ENCODE measurements at regions not wholly inside any gene's neighbourhood (a gene's known extent, or its start where the extent isn't known, plus 50 kb on each side); places are given as distances from the start of the nearest gene placed in this dataset.

DNA sequence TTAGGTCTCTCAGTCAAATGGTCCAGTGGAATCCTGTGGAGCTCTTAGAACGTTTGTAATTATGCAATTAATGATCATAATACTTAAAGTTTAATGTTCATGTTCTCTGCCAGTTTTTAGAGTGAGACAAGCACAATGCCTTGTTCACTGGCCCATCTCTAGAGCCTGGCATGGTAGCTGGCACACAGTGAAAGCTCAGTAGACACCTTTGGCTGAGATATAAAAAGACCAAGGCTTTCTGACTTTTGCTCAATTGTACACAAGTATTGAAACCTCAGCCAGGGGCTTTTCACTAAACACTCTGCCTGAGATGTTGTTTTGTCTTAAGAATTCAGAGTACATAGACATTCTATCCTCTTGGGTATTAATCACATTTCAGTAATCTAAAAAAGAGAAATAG is 241.8 kb upstream of the ATP2B1 start:
- Histone ChIP-seq H3K4me1 (ENCODE audit: control insufficient read depth in 1 of 2, insufficient read depth in 2 of 2, low read length in 2 of 2) (peaks cover 7 to 23% of the 10 kb centered on the region in 2 donors), H3K4me3 (ENCODE audit: low read depth in 1 of 2, low read length in 2 of 2) (peak overlapping the region in 1 of 2 donors; percentile 1), H3K9me3 (ENCODE audit: control insufficient read depth in 1 of 2, low read length in 2 of 2) (no peaks in the 10 kb centered on the region), H3K27ac (ENCODE audit: low read length) (peak overlapping the region; percentile 42), H3K27me3 (ENCODE audit: low read depth, low read length) (no peaks in the 10 kb centered on the region), H3K36me3 (ENCODE audit: control insufficient read depth in 1 of 2, insufficient read depth in 2 of 2, low read length in 2 of 2) (no peaks in the 10 kb centered on the region)

GRCh38 chr12:89949457-89950195 is 241.0 kb upstream of the ATP2B1 start:
- Histone ChIP-seq H3K4me1 (ENCODE audit: control insufficient read depth in 1 of 2, insufficient read depth in 2 of 2, low read length in 2 of 2) (peaks cover 7 to 23% of the 10 kb centered on the region in 2 donors), H3K36me3 (ENCODE audit: control insufficient read depth in 1 of 2, insufficient read depth in 2 of 2, low read length in 2 of 2) (no peaks in the 10 kb centered on the region), H3K27me3 (ENCODE audit: low read depth, low read length) (no peaks in the 10 kb centered on the region), H3K4me3 (ENCODE audit: low read depth in 1 of 2, low read length in 2 of 2) (peak overlapping the region in 1 of 2 donors; percentile 1), H3K9me3 (ENCODE audit: control insufficient read depth in 1 of 2, low read length in 2 of 2) (no peaks in the 10 kb centered on the region), H3K27ac (ENCODE audit: low read length) (peak overlapping the region; percentile 85)

DNA sequence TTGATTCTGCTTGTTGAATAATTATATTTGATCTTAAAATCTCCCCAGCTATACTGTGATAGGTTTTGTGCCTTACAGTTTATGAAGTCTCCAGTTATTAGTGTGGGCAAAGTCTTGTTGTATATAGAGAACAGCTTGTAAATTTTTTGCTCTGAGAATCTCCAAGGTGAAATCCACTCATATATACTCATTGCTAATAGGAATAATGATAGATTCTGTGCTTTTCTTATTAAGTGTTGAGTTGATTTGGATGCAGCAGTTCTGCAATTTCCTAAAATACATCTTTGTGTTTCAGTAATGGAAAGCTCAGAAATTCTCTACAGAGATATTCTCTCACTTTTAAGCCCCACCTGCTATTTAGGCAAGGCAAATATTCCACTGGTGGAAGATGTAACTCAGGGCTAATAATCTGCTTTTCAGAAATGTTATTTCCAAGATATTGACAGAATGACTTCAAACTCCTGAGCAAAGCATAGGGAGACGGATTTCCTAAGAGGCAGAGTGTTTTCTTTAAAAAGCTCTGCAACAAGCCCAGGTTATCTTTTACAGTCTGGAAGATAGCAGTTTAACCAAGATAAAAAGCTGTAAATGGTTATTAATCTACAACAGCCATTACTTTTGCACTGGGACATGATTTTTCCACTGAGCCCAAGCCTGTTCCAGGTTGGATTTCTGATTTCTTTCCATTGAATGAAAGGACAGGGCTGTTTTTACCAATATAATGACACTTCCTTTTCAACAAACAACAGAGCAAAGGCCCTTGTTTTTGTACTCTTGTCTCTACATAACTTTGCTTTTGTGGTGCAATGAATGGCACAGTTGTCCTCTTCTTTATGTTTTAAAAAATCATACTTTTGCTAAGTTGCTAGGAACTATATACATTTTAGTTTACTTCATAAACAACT is 239.9 kb upstream of the ATP2B1 start:
- H3K27ac ChIP-seq (ENCODE audit: low read length), result peak overlapping the region; percentile 85

DNA sequence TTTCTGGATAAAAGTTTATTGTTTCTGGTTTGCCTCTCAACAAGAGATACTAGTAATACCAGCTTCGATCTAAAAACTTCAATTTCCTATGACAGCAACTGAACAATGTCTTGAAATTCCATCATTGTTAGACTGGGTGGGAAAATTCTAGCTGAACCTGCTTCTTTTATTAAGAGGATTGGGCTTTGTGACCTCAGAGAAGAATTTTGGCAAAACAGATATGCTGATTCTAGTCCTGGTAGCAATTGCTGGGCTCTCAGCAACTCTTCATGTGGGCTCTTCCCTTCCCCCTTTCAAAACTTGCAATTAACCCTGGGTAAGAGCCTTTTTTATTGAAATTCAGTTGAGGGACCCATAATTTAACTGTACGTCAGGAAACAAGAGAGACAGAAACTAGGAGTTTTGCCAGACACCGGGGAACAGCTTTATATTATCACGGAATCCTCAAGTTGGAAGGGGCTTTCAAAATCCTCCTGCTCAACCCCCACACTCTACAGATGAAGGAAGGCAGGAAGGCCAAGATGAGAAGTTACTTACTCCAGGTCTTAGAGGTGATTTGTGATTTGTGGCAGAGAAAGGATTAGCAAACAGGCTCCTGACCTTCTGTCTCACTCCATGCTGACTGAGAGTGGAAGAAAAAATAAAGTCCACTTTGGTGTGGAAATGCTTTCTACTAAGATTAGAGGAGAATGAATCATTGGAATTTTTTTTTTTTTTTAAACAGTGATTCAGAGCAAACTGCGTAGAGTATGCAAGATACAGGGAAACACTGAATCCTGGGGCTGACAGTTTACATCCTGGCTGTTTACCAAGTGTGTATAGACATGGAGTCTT is 239.0 kb upstream of the ATP2B1 start:
- Histone ChIP-seq H3K27me3 (ENCODE audit: low read depth, low read length) (no peaks in the 10 kb centered on the region), H3K9me3 (ENCODE audit: control insufficient read depth in 1 of 2, low read length in 2 of 2) (no peaks in the 10 kb centered on the region), H3K36me3 (ENCODE audit: control insufficient read depth in 1 of 2, insufficient read depth in 2 of 2, low read length in 2 of 2) (no peaks in the 10 kb centered on the region), H3K4me1 (ENCODE audit: control insufficient read depth in 1 of 2, insufficient read depth in 2 of 2, low read length in 2 of 2) (peaks cover 7 to 23% of the 10 kb centered on the region in 2 donors), H3K4me3 (ENCODE audit: low read depth in 1 of 2, low read length in 2 of 2) (no peak overlapping the region), H3K27ac (ENCODE audit: low read length) (peak overlapping the region; percentile 85)

More for the DNA sequence above, 239.9 kb upstream of the ATP2B1 start:
- H3K9me3 ChIP-seq (ENCODE audit: control insufficient read depth in 1 of 2, low read length in 2 of 2), result no peaks in the 10 kb centered on the region
- peaks cover 7 to 23% of the 10 kb centered on the region in 2 donors for H3K4me1 ChIP-seq (ENCODE audit: control insufficient read depth in 1 of 2, insufficient read depth in 2 of 2, low read length in 2 of 2)
- H3K27me3 ChIP-seq (ENCODE audit: low read depth, low read length), result no peaks in the 10 kb centered on the region
- no peaks in the 10 kb centered on the region for H3K36me3 ChIP-seq (ENCODE audit: control insufficient read depth in 1 of 2, insufficient read depth in 2 of 2, low read length in 2 of 2)
- no peak overlapping the region for H3K4me3 ChIP-seq (ENCODE audit: low read depth in 1 of 2, low read length in 2 of 2)

- Histone ChIP-seq H3K27ac (ENCODE audit: low read length) (peak overlapping the region; percentile 36), H3K4me1 (ENCODE audit: control insufficient read depth in 1 of 2, insufficient read depth in 2 of 2, low read length in 2 of 2) (peaks cover 7 to 23% of the 10 kb centered on the region in 2 donors), H3K36me3 (ENCODE audit: control insufficient read depth in 1 of 2, insufficient read depth in 2 of 2, low read length in 2 of 2) (no peaks in the 10 kb centered on the region), H3K4me3 (ENCODE audit: low read depth in 1 of 2, low read length in 2 of 2) (no peak overlapping the region), H3K27me3 (ENCODE audit: low read depth, low read length) (no peaks in the 10 kb centered on the region), H3K9me3 (ENCODE audit: control insufficient read depth in 1 of 2, low read length in 2 of 2) (no peaks in the 10 kb centered on the region)
These were observed 238.0 kb upstream of the ATP2B1 start for GRCh38 chr12:89946518-89947135.

DNA sequence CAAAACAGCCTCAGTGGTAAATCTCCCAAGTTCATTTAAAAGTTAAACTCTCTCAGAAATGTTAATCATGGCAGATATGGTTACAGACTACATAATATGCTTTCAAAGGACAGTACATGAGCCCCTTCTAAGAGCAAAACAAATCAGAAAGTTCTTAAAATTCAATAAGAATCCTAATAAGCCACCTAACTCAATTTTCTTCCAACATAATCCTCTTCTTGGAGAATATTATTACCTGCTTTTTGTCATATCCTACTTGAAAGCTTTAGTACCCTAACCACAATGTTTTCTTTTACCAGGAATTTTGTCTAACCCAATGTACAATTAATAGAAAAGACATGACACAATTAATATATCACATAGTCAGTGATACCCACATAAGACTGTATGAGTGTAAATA is 236.5 kb upstream of the ATP2B1 start:
- Histone ChIP-seq H3K9me3 (ENCODE audit: control insufficient read depth in 1 of 2, low read length in 2 of 2) (no peaks in the 10 kb centered on the region), H3K4me1 (ENCODE audit: control insufficient read depth in 1 of 2, insufficient read depth in 2 of 2, low read length in 2 of 2) (peaks cover 7 to 23% of the 10 kb centered on the region in 2 donors), H3K27me3 (ENCODE audit: low read depth, low read length) (no peaks in the 10 kb centered on the region), H3K4me3 (ENCODE audit: low read depth in 1 of 2, low read length in 2 of 2) (no peak overlapping the region), H3K36me3 (ENCODE audit: control insufficient read depth in 1 of 2, insufficient read depth in 2 of 2, low read length in 2 of 2) (no peaks in the 10 kb centered on the region), H3K27ac (ENCODE audit: low read length) (no peak overlapping the region)

DNA sequence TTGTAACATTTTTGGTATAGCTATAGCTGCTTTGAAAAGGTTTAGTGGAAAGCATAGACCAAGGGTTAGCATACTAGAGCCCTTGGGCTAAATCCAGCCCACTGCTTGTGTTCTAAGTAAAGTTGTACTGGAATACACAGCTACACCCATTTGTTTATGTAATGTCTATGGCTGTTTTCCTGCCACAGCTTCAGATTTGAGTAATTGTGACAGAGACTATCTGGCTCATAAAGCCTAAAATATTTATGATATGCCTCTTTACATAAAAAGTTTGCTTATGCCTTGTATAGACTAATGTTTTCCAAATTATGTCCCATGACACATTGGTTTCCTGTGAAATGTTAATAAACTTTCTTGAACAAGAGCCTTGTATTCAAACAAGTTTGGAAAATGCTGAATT is 234.8 kb upstream of the ATP2B1 start:
- Histone ChIP-seq H3K4me3 (ENCODE audit: low read depth in 1 of 2, low read length in 2 of 2) (no peak overlapping the region), H3K36me3 (ENCODE audit: control insufficient read depth in 1 of 2, insufficient read depth in 2 of 2, low read length in 2 of 2) (no peaks in the 10 kb centered on the region), H3K4me1 (ENCODE audit: control insufficient read depth in 1 of 2, insufficient read depth in 2 of 2, low read length in 2 of 2) (peaks cover under 1 to 20% of the 10 kb centered on the region in 2 donors), H3K27me3 (ENCODE audit: low read depth, low read length) (no peaks in the 10 kb centered on the region), H3K27ac (ENCODE audit: low read length) (no peak overlapping the region), H3K9me3 (ENCODE audit: control insufficient read depth in 1 of 2, low read length in 2 of 2) (no peaks in the 10 kb centered on the region)

GRCh38 chr12:89941436-89941835 is 232.8 kb upstream of the ATP2B1 start:
- no peaks in the 10 kb centered on the region for H3K9me3 ChIP-seq (ENCODE audit: control insufficient read depth in 1 of 2, low read length in 2 of 2)
- H3K27me3 ChIP-seq (ENCODE audit: low read depth, low read length), result no peaks in the 10 kb centered on the region
- no peaks in the 10 kb centered on the region for H3K36me3 ChIP-seq (ENCODE audit: control insufficient read depth in 1 of 2, insufficient read depth in 2 of 2, low read length in 2 of 2)
- peaks cover 0 to 4% of the 10 kb centered on the region in 2 donors for H3K4me1 ChIP-seq (ENCODE audit: control insufficient read depth in 1 of 2, insufficient read depth in 2 of 2, low read length in 2 of 2)
- no peak overlapping the region for H3K27ac ChIP-seq (ENCODE audit: low read length)
- H3K4me3 ChIP-seq (ENCODE audit: low read depth in 1 of 2, low read length in 2 of 2), result no peak overlapping the region

DNA sequence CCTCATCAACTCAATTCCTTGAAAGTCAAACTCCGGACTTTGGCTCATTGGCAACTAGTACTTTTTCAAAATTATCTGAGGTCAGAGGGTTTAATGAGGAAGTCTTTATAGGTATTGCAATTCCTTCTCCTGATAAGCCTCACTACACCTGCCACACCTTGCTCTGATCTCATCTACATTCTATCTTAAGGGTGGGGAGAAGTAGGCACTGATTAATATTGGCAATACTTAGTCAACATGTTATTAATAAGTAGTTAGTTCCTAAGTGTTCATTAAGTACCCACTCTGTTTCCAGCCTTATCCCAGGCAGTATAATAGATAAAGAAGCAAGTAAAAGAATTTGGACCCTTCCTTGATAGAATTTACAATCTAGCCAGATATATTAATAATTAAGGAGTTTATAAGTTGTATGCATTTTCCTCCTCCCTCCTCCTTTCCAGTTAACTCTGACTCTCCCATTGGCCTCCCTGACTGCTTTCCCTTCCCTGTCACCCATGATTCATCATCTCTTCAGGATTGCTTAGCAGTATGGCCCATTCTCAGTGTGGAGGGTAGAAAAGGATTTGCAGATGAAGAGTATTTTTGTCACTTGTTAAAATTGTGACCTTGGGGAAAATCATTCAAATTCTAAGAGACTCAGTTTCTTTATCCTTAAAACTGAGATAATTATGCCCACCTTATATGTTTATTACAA is 231.0 kb upstream of the ATP2B1 start:
- Histone ChIP-seq H3K27me3 (ENCODE audit: low read depth, low read length) (no peaks in the 10 kb centered on the region), H3K4me1 (ENCODE audit: control insufficient read depth in 1 of 2, insufficient read depth in 2 of 2, low read length in 2 of 2) (peaks cover 0 to 4% of the 10 kb centered on the region in 2 donors), H3K9me3 (ENCODE audit: control insufficient read depth in 1 of 2, low read length in 2 of 2) (no peaks in the 10 kb centered on the region), H3K27ac (ENCODE audit: low read length) (no peak overlapping the region), H3K4me3 (ENCODE audit: low read depth in 1 of 2, low read length in 2 of 2) (no peak overlapping the region), H3K36me3 (ENCODE audit: control insufficient read depth in 1 of 2, insufficient read depth in 2 of 2, low read length in 2 of 2) (no peaks in the 10 kb centered on the region)

- no peaks in the 10 kb centered on the region for H3K36me3 ChIP-seq (ENCODE audit: control insufficient read depth in 1 of 2, insufficient read depth in 2 of 2, low read length in 2 of 2)
- no peaks in the 10 kb centered on the region for H3K27me3 ChIP-seq (ENCODE audit: low read depth, low read length)
- peaks cover 0 to 4% of the 10 kb centered on the region in 2 donors for H3K4me1 ChIP-seq (ENCODE audit: control insufficient read depth in 1 of 2, insufficient read depth in 2 of 2, low read length in 2 of 2)
- H3K27ac ChIP-seq (ENCODE audit: low read length), result no peak overlapping the region
- no peak overlapping the region for H3K4me3 ChIP-seq (ENCODE audit: low read depth in 1 of 2, low read length in 2 of 2)
- no peaks in the 10 kb centered on the region for H3K9me3 ChIP-seq (ENCODE audit: control insufficient read depth in 1 of 2, low read length in 2 of 2)
These were observed 228.0 kb upstream of the ATP2B1 start for GRCh38 chr12:89936631-89937030.

Data from muscle layer of duodenum (tissue), 2 donors.